Loucy (cell line): ENCODE measurements at regions not wholly inside any gene's neighbourhood (a gene's known extent, or its start where the extent isn't known, plus 50 kb on each side); places are given as distances from the start of the nearest gene placed in this dataset.

ENCODE experiments used
- EZH2phosphoT487 ChIP-seq: fragments of 200-600 bp; IDR thresholded peaks from 2 replicates; pipeline ENCODE4 v1.6.1; 2018; ENCODE audit warnings: antibody characterized with exemption, mild to moderate bottlenecking, moderate library complexity, borderline replicate concordance
- TF ChIP-seq, protein P1 (sequence below): fragments of 200-600 bp; sonication (generic); conservative IDR thresholded peaks from 2 replicates; pipeline ENCODE4 v1.5.1; 2014; ENCODE audit warnings: mild to moderate bottlenecking, antibody characterized with exemption, low read length

DNA sequence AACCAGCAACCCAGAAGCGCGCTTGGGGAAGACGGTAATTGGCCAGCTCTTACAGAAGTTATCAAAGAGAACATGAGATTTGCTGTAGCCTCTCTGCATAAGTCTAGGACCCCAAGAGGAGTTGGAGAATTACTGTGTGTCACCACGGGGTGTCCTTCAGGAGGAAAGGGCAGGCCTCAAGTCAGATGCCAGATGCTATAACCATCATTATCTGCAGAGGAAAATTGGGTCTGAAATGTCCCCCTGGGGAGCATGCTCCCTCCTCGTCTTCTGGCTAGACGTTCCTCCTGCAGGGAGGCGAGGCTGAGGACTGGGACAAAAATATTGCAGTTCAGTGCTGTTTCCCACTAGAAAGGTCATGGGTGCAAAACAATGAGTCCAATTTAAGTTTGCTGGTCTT, 380.5 kb upstream of the CFAP20DC start:
- TF ChIP-seq EZH2phosphoT487, result no peak
- TF ChIP-seq, protein P1, sequence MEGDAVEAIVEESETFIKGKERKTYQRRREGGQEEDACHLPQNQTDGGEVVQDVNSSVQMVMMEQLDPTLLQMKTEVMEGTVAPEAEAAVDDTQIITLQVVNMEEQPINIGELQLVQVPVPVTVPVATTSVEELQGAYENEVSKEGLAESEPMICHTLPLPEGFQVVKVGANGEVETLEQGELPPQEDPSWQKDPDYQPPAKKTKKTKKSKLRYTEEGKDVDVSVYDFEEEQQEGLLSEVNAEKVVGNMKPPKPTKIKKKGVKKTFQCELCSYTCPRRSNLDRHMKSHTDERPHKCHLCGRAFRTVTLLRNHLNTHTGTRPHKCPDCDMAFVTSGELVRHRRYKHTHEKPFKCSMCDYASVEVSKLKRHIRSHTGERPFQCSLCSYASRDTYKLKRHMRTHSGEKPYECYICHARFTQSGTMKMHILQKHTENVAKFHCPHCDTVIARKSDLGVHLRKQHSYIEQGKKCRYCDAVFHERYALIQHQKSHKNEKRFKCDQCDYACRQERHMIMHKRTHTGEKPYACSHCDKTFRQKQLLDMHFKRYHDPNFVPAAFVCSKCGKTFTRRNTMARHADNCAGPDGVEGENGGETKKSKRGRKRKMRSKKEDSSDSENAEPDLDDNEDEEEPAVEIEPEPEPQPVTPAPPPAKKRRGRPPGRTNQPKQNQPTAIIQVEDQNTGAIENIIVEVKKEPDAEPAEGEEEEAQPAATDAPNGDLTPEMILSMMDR, result no peak
